Astrocyte (in vitro differentiated cells and primary cell): ENCODE measurements at regions not wholly inside any gene's neighbourhood (a gene's known extent, or its start where the extent isn't known, plus 50 kb on each side); places are given as distances from the start of the nearest gene placed in this dataset.

Source experiments
- DNase-seq: peaks from one replicate; pipeline ENCODE4 v3.0.0-alpha.2; 2010; ENCODE audit warnings: low read depth
- FAIRE-seq: peaks from 2 replicates; lab custom pipeline; 2011; peaks lifted over from hg19 to GRCh38; lab: Jason Lieb, UNC
- H2AFZ ChIP-seq: 2 replicates; pipeline ENCODE4 v1.6.0; 2012; ENCODE audit warnings: low read depth, low read length, inconsistent platforms
- H3K27ac ChIP-seq: 2 replicates; pipeline ENCODE4 v1.5.1; 2011; ENCODE audit warnings: low read depth, low read length, inconsistent platforms
- H3K27me3 ChIP-seq: 2 replicates; pipeline ENCODE4 v1.6.0; 2011; ENCODE audit warnings: low read length, inconsistent platforms; ENCODE audit not compliant: insufficient read depth
- H3K36me3 ChIP-seq: 2 replicates; pipeline ENCODE4 v1.5.1; 2011; ENCODE audit warnings: low read length, inconsistent platforms; ENCODE audit not compliant: insufficient read depth
- H3K4me1 ChIP-seq: 2 replicates; pipeline ENCODE4 v1.5.1; 2011; ENCODE audit warnings: low read length, inconsistent platforms; ENCODE audit not compliant: insufficient read depth
- H3K4me2 ChIP-seq: 2 replicates; pipeline ENCODE4 v1.6.0; 2012; ENCODE audit warnings: low read length, inconsistent platforms
- H3K4me3 ChIP-seq: 2 replicates; pipeline ENCODE4 v1.5.1; 2011; ENCODE audit warnings: low read depth, mild to moderate bottlenecking, low read length, inconsistent platforms; ENCODE audit not compliant: insufficient read depth
- H3K79me2 ChIP-seq: 2 replicates; pipeline ENCODE4 v1.6.0; 2012; ENCODE audit warnings: mild to moderate bottlenecking, low read length, inconsistent platforms; ENCODE audit not compliant: insufficient read depth
- H3K9ac ChIP-seq: 2 replicates; pipeline ENCODE4 v1.6.0; 2012; ENCODE audit warnings: mild to moderate bottlenecking, low read length, inconsistent platforms
- H3K9me3 ChIP-seq: 2 replicates; pipeline ENCODE4 v1.5.1; 2012; ENCODE audit warnings: low read depth, mild to moderate bottlenecking, low read length, inconsistent platforms; ENCODE audit not compliant: insufficient read depth
- H4K20me1 ChIP-seq: 2 replicates; pipeline ENCODE4 v1.6.0; 2012; ENCODE audit warnings: low read length, inconsistent platforms; ENCODE audit not compliant: insufficient read depth
- H3K27ac Mint-ChIP-seq: one replicate; pipeline ENCODE4 v1.8.0; 2021; ENCODE audit warnings: mild to moderate bottlenecking, mixed read lengths; ENCODE audit not compliant: unreplicated experiment
- H3K27me3 Mint-ChIP-seq: one replicate; pipeline ENCODE4 v1.8.0; 2021; ENCODE audit warnings: low read depth, mixed read lengths; ENCODE audit not compliant: unreplicated experiment
- H3K36me3 Mint-ChIP-seq: one replicate; pipeline ENCODE4 v1.8.0; 2021; ENCODE audit warnings: low read depth, mixed read lengths; ENCODE audit not compliant: unreplicated experiment
- H3K4me1 Mint-ChIP-seq: one replicate; pipeline ENCODE4 v1.8.0; 2021; ENCODE audit warnings: low read depth, mixed read lengths; ENCODE audit not compliant: unreplicated experiment
- H3K4me3 Mint-ChIP-seq: one replicate; pipeline ENCODE4 v1.8.0; 2021; ENCODE audit warnings: mild to moderate bottlenecking, moderate library complexity, mixed read lengths; ENCODE audit not compliant: unreplicated experiment
- H3K9me3 Mint-ChIP-seq: one replicate; pipeline ENCODE4 v1.8.0; 2021; ENCODE audit warnings: mild to moderate bottlenecking, mixed read lengths; ENCODE audit not compliant: unreplicated experiment
- EZH2 ChIP-seq: IDR thresholded peaks from 2 replicates; pipeline ENCODE4 v1.6.1; 2012; ENCODE audit warnings: mild to moderate bottlenecking, low read length, inconsistent platforms; ENCODE audit not compliant: insufficient read depth
- TF ChIP-seq, protein P1 (sequence below): IDR thresholded peaks from 2 replicates; pipeline ENCODE4 v1.5.1; 2011; ENCODE audit warnings: low read depth, mild to moderate bottlenecking, inconsistent platforms, low read length, moderate library complexity; ENCODE audit not compliant: insufficient read depth

DNA sequence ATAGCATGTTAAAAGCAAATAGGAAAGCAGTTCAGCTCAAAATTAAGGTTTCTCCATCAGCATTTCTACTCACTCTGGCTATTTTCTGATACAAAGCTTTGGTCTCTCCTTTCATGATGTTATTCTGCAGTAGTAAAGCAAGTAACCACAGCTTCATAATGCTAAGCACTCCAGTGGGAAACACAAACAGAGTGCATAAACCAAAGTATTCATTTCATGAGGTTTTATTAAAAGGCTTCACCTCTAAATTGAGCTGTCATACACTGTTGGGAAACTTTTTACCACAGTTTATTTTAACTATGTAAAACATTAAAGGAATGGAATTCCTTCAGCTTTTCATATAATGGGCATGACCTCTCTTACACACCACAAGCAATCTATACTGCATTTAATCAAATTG lies 157.9 kb upstream of the LMO3 start:
- Mint-ChIP-seq H3K27ac (no peak overlapping the region), H3K9me3 (peaks cover 2% of the 10 kb centered on the region), H3K4me1 (peaks cover 8% of the 10 kb centered on the region), H3K36me3 (no peaks in the 10 kb centered on the region), H3K4me3 (no peak overlapping the region), H3K27me3 (no peaks in the 10 kb centered on the region)
- Histone ChIP-seq H3K9me3 (no peaks in the 10 kb centered on the region), H3K79me2 (no peaks in the 10 kb centered on the region), H4K20me1 (no peaks in the 10 kb centered on the region), H3K4me1 (no peaks in the 10 kb centered on the region), H3K27ac (no peak overlapping the region), H3K9ac (no peak overlapping the region), H3K4me3 (no peak overlapping the region), H3K27me3 (no peaks in the 10 kb centered on the region), H3K36me3 (no peaks in the 10 kb centered on the region), H2AFZ (no peak overlapping the region), H3K4me2 (no peak overlapping the region)
- DNase-seq, result peak; percentile 27
- no peak for FAIRE-seq
- TF ChIP-seq, protein P1, sequence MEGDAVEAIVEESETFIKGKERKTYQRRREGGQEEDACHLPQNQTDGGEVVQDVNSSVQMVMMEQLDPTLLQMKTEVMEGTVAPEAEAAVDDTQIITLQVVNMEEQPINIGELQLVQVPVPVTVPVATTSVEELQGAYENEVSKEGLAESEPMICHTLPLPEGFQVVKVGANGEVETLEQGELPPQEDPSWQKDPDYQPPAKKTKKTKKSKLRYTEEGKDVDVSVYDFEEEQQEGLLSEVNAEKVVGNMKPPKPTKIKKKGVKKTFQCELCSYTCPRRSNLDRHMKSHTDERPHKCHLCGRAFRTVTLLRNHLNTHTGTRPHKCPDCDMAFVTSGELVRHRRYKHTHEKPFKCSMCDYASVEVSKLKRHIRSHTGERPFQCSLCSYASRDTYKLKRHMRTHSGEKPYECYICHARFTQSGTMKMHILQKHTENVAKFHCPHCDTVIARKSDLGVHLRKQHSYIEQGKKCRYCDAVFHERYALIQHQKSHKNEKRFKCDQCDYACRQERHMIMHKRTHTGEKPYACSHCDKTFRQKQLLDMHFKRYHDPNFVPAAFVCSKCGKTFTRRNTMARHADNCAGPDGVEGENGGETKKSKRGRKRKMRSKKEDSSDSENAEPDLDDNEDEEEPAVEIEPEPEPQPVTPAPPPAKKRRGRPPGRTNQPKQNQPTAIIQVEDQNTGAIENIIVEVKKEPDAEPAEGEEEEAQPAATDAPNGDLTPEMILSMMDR, result no peak
- TF ChIP-seq EZH2, result no peak

DNA sequence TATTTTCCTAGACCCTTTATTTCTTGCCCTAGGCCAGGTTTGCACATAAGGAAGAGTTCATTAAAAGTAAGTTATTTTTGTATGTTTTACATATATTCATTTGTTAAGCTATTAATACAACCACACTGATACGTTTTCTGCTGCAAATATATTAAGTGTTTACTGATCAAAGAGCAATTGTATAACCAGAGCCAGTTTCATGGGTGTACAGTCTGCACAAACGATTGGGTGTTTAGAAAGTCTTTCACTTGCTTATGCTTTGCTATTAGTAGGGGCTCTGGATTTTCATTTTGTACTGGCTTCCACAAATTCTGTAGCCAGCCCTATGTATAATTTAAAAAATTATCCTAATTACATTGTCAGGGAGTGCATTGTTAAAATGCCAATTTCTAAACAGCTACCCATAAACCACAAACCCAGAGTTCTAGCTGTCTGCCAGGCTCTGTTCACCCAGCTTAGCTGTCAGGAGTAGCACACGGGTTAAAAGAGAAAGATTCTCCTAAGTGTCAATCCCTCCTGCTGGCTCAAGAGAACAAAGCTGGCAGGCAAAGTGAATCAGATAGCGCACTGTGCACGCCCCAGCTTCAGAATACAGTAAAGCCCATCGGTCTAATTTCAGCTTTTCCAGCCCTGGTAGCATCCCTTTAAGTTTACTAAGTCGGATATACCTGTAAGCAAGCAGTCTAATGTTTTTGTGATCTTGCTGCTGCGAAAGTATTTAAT lies 151.0 kb upstream of the LMO3 start:
- H3K9me3 ChIP-seq, result no peaks in the 10 kb centered on the region
- no peaks in the 10 kb centered on the region for H3K27me3 Mint-ChIP-seq
- H3K4me3 ChIP-seq, result no peak overlapping the region
- H3K9me3 Mint-ChIP-seq, result no peaks in the 10 kb centered on the region
- no peaks in the 10 kb centered on the region for H3K36me3 ChIP-seq
- FAIRE-seq (no peak), DNase-seq (no peak)
- no peaks in the 10 kb centered on the region for H3K27me3 ChIP-seq
- no peaks in the 10 kb centered on the region for H3K36me3 Mint-ChIP-seq
- no peaks in the 10 kb centered on the region for H3K79me2 ChIP-seq
- H3K27ac Mint-ChIP-seq, result no peak overlapping the region
- H4K20me1 ChIP-seq, result no peaks in the 10 kb centered on the region
- no peak overlapping the region for H3K9ac ChIP-seq
- H3K4me1 Mint-ChIP-seq, result no peaks in the 10 kb centered on the region
- H2AFZ ChIP-seq, result no peak overlapping the region
- H3K27ac ChIP-seq, result no peak overlapping the region
- H3K4me1 ChIP-seq, result no peaks in the 10 kb centered on the region
- no peak for TF ChIP-seq EZH2
- TF ChIP-seq, protein P1, result no peak
- no peak overlapping the region for H3K4me3 Mint-ChIP-seq
- no peak overlapping the region for H3K4me2 ChIP-seq

DNA sequence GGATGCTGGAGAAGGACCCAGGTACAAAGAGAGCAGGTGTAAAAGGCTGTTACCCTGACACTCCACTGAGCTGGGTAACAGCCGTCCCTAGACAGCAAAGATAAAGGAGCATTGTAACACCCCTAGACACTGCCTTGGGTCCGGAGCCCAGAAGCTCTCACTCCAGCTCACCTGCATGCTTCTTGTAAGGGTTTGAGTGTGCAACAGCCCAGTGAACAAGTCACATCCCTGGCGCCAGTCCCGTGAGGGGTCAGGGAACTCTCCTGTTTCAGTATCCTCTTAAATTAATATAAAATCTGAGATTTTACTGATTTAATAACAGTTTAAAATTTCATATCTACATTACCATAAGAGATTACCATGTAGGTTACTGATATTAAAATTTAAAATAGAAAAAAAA lies 124.8 kb upstream of the LMO3 start:
- no peaks in the 10 kb centered on the region for H3K36me3 Mint-ChIP-seq
- Histone ChIP-seq H3K4me1 (no peaks in the 10 kb centered on the region), H3K4me3 (no peak overlapping the region), H3K27me3 (no peaks in the 10 kb centered on the region), H4K20me1 (no peaks in the 10 kb centered on the region), H3K4me2 (no peak overlapping the region), H3K9me3 (no peaks in the 10 kb centered on the region), H3K79me2 (no peaks in the 10 kb centered on the region), H3K27ac (no peak overlapping the region), H3K9ac (no peak overlapping the region), H2AFZ (no peak overlapping the region), H3K36me3 (no peaks in the 10 kb centered on the region)
- DNase-seq (no peak), FAIRE-seq (no peak)
- no peaks in the 10 kb centered on the region for H3K9me3 Mint-ChIP-seq
- H3K4me1 Mint-ChIP-seq, result no peaks in the 10 kb centered on the region
- no peak overlapping the region for H3K27ac Mint-ChIP-seq
- TF ChIP-seq, protein P1, result no peak
- no peak for TF ChIP-seq EZH2
- no peaks in the 10 kb centered on the region for H3K27me3 Mint-ChIP-seq
- no peak overlapping the region for H3K4me3 Mint-ChIP-seq
